Upper lobe of left lung (tissue), 6 donors: ENCODE measurements at regions not wholly inside any gene's neighbourhood (a gene's known extent, or its start where the extent isn't known, plus 50 kb on each side); places are given as distances from the start of the nearest gene placed in this dataset.

Experiments
- ATAC-seq, 2 donors: fragments of 200-7000 bp; cut with Tn5 transposase; one replicate each; pipeline ENCODE4 v1.9.1; 2022; ENCODE audit warnings: mild to moderate bottlenecking in 2 of 2, moderate library complexity in 2 of 2; ENCODE audit not compliant: low FRiP score in 2 of 2
- DNase-seq, 2 donors: peaks; one replicate each; pipeline ENCODE4 v3.0.0-alpha.2; 2019 to 2020
- H3K27ac ChIP-seq, 4 donors: fragments of 200-600 bp; sonication (generic); one replicate each; pipeline ENCODE4 v1.5.1; 2016 to 2019
- H3K27me3 ChIP-seq, 4 donors: fragments of 200-600 bp; sonication (generic); one replicate each; pipeline ENCODE4 v1.5.1; 2017 to 2019
- H3K36me3 ChIP-seq, 4 donors: fragments of 200-600 bp; sonication (generic); one replicate each; pipeline ENCODE4 v1.5.1; 2016 to 2019
- H3K4me1 ChIP-seq, 4 donors: fragments of 200-600 bp; sonication (generic); one replicate each; pipeline ENCODE4 v1.5.1; 2018 to 2019
- H3K4me3 ChIP-seq, 4 donors: fragments of 200-600 bp; sonication (generic); one replicate each; pipeline ENCODE4 v1.5.1; 2017 to 2019; ENCODE audit warnings: mild to moderate bottlenecking in 2 of 4, moderate library complexity in 1 of 4
- H3K9me3 ChIP-seq, 4 donors: fragments of 200-600 bp; sonication (generic); one replicate each; pipeline ENCODE4 v1.5.1; 2018 to 2019
- CTCF ChIP-seq, 6 experiments: fragments of 450-650 bp in 4 of 6; fragments of 200-600 bp in 2 of 6; sonication (generic) in 2 of 6; IDR thresholded peaks; one replicate each; pipeline ENCODE4 v1.5.1; 2016 to 2019; ENCODE audit warnings: antibody characterized with exemption in 6 of 6
- EP300 ChIP-seq, 4 donors: sonication (generic); formaldehyde crosslinking; IDR thresholded peaks; one replicate each; pipeline ENCODE4 v1.5.1; 2017; ENCODE audit warnings: antibody characterized with exemption in 4 of 4, control low read depth in 2 of 4
- POLR2A ChIP-seq, 4 donors: fragments of 450-650 bp; IDR thresholded peaks; one replicate each; pipeline ENCODE4 v1.5.1; 2016 to 2017; ENCODE audit warnings: antibody characterized with exemption in 4 of 4, mild to moderate bottlenecking in 2 of 4
- POLR2AphosphoS5 ChIP-seq, 2 donors: sonication (generic); formaldehyde crosslinking; IDR thresholded peaks; one replicate each; pipeline ENCODE4 v1.5.1; 2017; ENCODE audit warnings: antibody characterized with exemption in 2 of 2
- WGBS, 2 donors: methylation state at CpG; one replicate each; pipeline ENCODE4 v1.1.5; 2017 to 2018; 5-methylcytosine and 5-hydroxymethylcytosine counted together
- donor health status: DM: no; HTN: no; CAD: no; lungs with moderate emphysema.
- donor health status: DM: no; HTN: yes; CAD: no; lungs with severe emphysema.

GRCh38 chr5:127993476-127993875 lies 90.1 kb upstream of the SLC12A2 start:
- Histone ChIP-seq H3K9me3 (no peaks in the 10 kb centered on the region), H3K27ac (no peak overlapping the region), H3K4me1 (no peaks in the 10 kb centered on the region), H3K36me3 (no peaks in the 10 kb centered on the region), H3K4me3 (no peak overlapping the region), H3K27me3 (no peaks in the 10 kb centered on the region)
- no peak for DNase-seq
- WGBS, 2 donors: 94 to 100% methylated on average over 1 of the region's 1 CpG
- TF ChIP-seq CTCF (IDR thresholded peaks at IDR 0.05) (no peak), POLR2AphosphoS5 (IDR thresholded peaks at IDR 0.05) (no peak), EP300 (IDR thresholded peaks at IDR 0.05) (no peak), POLR2A (IDR thresholded peaks at IDR 0.05) (no peak)
- no peak for ATAC-seq

- no peaks in the 10 kb centered on the region for H3K27me3 ChIP-seq
- ATAC-seq (no peak), DNase-seq (no peak)
- no peaks in the 10 kb centered on the region for H3K36me3 ChIP-seq
- WGBS, 2 donors: 64 to 77% methylated on average over 3 of the region's 3 CpGs
- no peaks in the 10 kb centered on the region for H3K9me3 ChIP-seq
- TF ChIP-seq CTCF (IDR thresholded peaks at IDR 0.05) (no peak), EP300 (IDR thresholded peaks at IDR 0.05) (no peak), POLR2AphosphoS5 (IDR thresholded peaks at IDR 0.05) (no peak)
- no peaks in the 10 kb centered on the region for H3K4me1 ChIP-seq
- H3K27ac ChIP-seq: no peak overlapping the region
- no peak overlapping the region for H3K4me3 ChIP-seq
These were observed 89.4 kb upstream of the SLC12A2 start for GRCh38 chr5:127994087-127994660.

GRCh38 chr5:127995556-127995955 lies 88.0 kb upstream of the SLC12A2 start:
- Histone ChIP-seq H3K4me1 (no peaks in the 10 kb centered on the region), H3K27ac (no peak overlapping the region), H3K4me3 (no peak overlapping the region), H3K9me3 (no peaks in the 10 kb centered on the region), H3K36me3 (no peaks in the 10 kb centered on the region), H3K27me3 (no peaks in the 10 kb centered on the region)
- ATAC-seq (no peak), DNase-seq (no peak)
- WGBS, 2 donors: 88 to 92% methylated on average over 3 of the region's 3 CpGs
- TF ChIP-seq CTCF (IDR thresholded peaks at IDR 0.05) (no peak), EP300 (IDR thresholded peaks at IDR 0.05) (no peak), POLR2AphosphoS5 (IDR thresholded peaks at IDR 0.05) (no peak), POLR2A (IDR thresholded peaks at IDR 0.05) (no peak)

GRCh38 chr5:127997201-127997704 lies 86.3 kb upstream of the SLC12A2 start:
- no peak for TF ChIP-seq POLR2A (IDR thresholded peaks at IDR 0.05)
- H3K4me3 ChIP-seq: no peak overlapping the region
- 68 to 70% methylated on average over 5 of the region's 5 CpGs for WGBS, 2 donors
- H3K27me3 ChIP-seq: no peaks in the 10 kb centered on the region
- H3K27ac ChIP-seq: no peak overlapping the region
- no peaks in the 10 kb centered on the region for H3K36me3 ChIP-seq
- ATAC-seq (no peak), DNase-seq (no peak)
- H3K9me3 ChIP-seq: no peaks in the 10 kb centered on the region
- no peaks in the 10 kb centered on the region for H3K4me1 ChIP-seq

GRCh38 chr5:127998950-127999615 lies 84.5 kb upstream of the SLC12A2 start:
- Histone ChIP-seq H3K4me1 (no peaks in the 10 kb centered on the region), H3K4me3 (no peak overlapping the region), H3K27me3 (no peaks in the 10 kb centered on the region), H3K36me3 (no peaks in the 10 kb centered on the region), H3K9me3 (no peaks in the 10 kb centered on the region), H3K27ac (no peak overlapping the region)
- DNase-seq: no peak
- 98 to 100% methylated on average over 3 of the region's 3 CpGs for WGBS, 2 donors
- ATAC-seq: no peak
- no peak for TF ChIP-seq POLR2A (IDR thresholded peaks at IDR 0.05)
- TF ChIP-seq EP300 (IDR thresholded peaks at IDR 0.05): no peak
- TF ChIP-seq CTCF (IDR thresholded peaks at IDR 0.05): no peak
- TF ChIP-seq POLR2AphosphoS5 (IDR thresholded peaks at IDR 0.05): no peak
